Pancreas (tissue), 10 donors: ENCODE measurements at regions not wholly inside any gene's neighbourhood (a gene's known extent, or its start where the extent isn't known, plus 50 kb on each side); places are given as distances from the start of the nearest gene placed in this dataset.
"Not testable (repeated sequence)": the region's sequence is repeated elsewhere in the genome, so short reads cannot be mapped to it uniquely, and the experiment has no call there.

ENCODE experiments used
- ATAC-seq, 4 donors: fragments of 200-7000 bp; cut with Tn5 transposase; one replicate each; pipeline versions ENCODE4 v1.8.0 to v1.9.1; 2020; ENCODE audit warnings: mild to moderate bottlenecking in 4 of 4, moderate library complexity in 4 of 4
- DNase-seq, 6 donors: peaks; one replicate each; pipeline ENCODE4 v3.0.0-alpha.2; 2020
- FAIRE-seq: peaks from 2 replicates; lab custom pipeline; 2012; peaks lifted over from hg19 to GRCh38; lab: Jason Lieb, UNC
- H3K27ac ChIP-seq, 4 donors: fragments of 200-600 bp; sonication (generic); 1 replicate in 3 of 4; 2 replicates in 1 of 4; pipeline versions ENCODE4 v1.5.0 to v1.8.0; 2020
- H3K27me3 ChIP-seq, 4 donors: fragments of 200-600 bp; one replicate each; pipeline ENCODE4 v1.8.0; 2021
- H3K36me3 ChIP-seq, 3 donors: fragments of 200-600 bp; sonication (generic) in 1 of 3; one replicate each; pipeline versions ENCODE4 v1.5.0 to v1.8.0; 2020 to 2021
- H3K4me1 ChIP-seq, 3 donors: fragments of 200-600 bp; one replicate each; pipeline ENCODE4 v1.8.0; 2021
- H3K4me3 ChIP-seq, 4 donors: fragments of 200-600 bp; sonication (generic) in 2 of 4; one replicate each; pipeline versions ENCODE4 v1.5.0 to v1.8.0; 2020 to 2021
- H3K9me3 ChIP-seq, 4 donors: fragments of 200-600 bp; one replicate each; pipeline ENCODE4 v1.8.0; 2021
- CTCF ChIP-seq, 4 donors: fragments of 200-600 bp; sonication (generic) in 3 of 4; IDR thresholded peaks; one replicate each; pipeline versions ENCODE4 v1.5.0 to v1.8.0; 2021; ENCODE audit warnings: antibody characterized with exemption in 4 of 4
- WGBS, 2 donors: extraction: QIAGEN DNeasy Blood & Tissue Kit; methylation state at CpG; one replicate each; pipeline ENCODE4 v1.1.7; 2013; 5-methylcytosine and 5-hydroxymethylcytosine counted together
- intact Hi-C, 3 donors: fragments of 100-400 bp; cut with DNase I; formaldehyde crosslinking; loops; one replicate each; pipeline versions ENCODE4 v1.11.1 to v1.14.2; 2022
- donor health status: healthy with polysubstance abuse.
- donor health status: DM: no; HTN: no; CAD: no; lungs with moderate emphysema.
- donor health status: DM: no; HTN: no; CAD: no.
- donor health status: control.
- donor health status: control.
- donor health status: Bipolar disorder and iron deficiency.
- donor health status: DM: yes; HTN: yes; CAD: no.
- donor health status: DM: no; HTN: no; CAD: no.
- donor health status: DM: no; HTN: no; CAD: no.
- donor health status: DM: yes; HTN: yes; CAD: no.

GRCh38 chr11:21988477-21988876 is 204.4 kb upstream of the ANO5 start:
- Histone ChIP-seq H3K9me3 (no peaks in the 10 kb centered on the region), H3K36me3 (no peaks in the 10 kb centered on the region), H3K27ac (no peak overlapping the region), H3K27me3 (no peaks in the 10 kb centered on the region), H3K4me3 (no peak overlapping the region), H3K4me1 (no peaks in the 10 kb centered on the region)
- intact Hi-C loops = no loop called here
- DNase-seq (no peak), ATAC-seq (no peak), FAIRE-seq (no peak)
- 69 to 80% methylated on average over 1 of the region's 1 CpG for WGBS, 2 donors
- no peak for TF ChIP-seq CTCF (IDR thresholded peaks at IDR 0.05)

DNA sequence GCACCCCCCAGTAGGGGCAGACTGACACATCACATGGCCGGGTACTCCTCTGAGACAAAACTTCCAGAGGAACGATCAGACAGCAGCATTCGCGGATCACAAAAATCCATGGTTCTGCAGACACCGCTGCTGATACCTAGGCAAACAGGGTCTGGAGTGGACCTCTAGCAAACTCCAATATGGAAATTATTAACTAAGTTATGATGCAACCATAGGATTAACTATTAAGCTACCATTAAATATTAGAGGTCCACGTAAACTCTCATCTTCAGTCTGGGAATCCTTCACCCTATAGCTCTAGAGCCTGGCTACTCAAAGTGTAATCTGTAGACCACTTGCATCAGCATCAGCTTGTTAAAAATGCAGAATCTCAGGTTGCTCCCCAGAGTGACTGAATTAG is 191.1 kb upstream of the ANO5 start:
- 87 to 91% methylated on average over 6 of the region's 6 CpGs for WGBS, 2 donors
- DNase-seq, FAIRE-seq, H3K27ac ChIP-seq, ATAC-seq, H3K4me3 ChIP-seq, H3K36me3 ChIP-seq, H3K4me1 ChIP-seq, intact Hi-C loops, H3K9me3 ChIP-seq, H3K27me3 ChIP-seq: not testable (repeated sequence)

- FAIRE-seq = no peak
Measured at GRCh38 chr11:22006901-22007300, 186.0 kb upstream of the ANO5 start.

DNA sequence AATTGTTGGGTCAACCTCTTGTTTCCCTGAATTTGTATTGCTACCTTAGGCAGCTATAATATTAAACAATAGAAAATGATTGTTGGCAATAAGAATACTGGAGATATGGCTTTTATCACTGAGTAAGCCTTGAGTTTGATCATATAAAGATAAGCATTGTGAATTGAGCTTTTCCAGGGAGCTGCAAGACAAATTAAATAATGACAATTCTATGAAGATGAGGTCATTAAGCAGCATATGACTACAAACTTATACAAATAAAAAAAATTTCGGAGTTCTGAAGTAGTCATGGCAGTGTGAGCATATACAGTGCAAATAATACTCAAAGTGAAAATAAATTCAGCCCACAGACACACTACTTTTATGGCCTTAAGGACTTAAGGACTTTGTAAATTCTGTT is 161.1 kb upstream of the ANO5 start:
- H3K9me3 ChIP-seq = no peaks in the 10 kb centered on the region
- H3K4me1 ChIP-seq = peaks cover 0 to 6% (median 0%) of the 10 kb centered on the region in 3 donors
- DNase-seq = no peak
- intact Hi-C loops = no loop called here
- no peaks in the 10 kb centered on the region for H3K27me3 ChIP-seq
- WGBS, 2 donors = 22 to 43% methylated on average over 1 of the region's 1 CpG
- no peak for ATAC-seq
- H3K36me3 ChIP-seq = no peaks in the 10 kb centered on the region
- no peak overlapping the region for H3K4me3 ChIP-seq
- TF ChIP-seq CTCF (IDR thresholded peaks at IDR 0.05) = no peak
- no peak overlapping the region for H3K27ac ChIP-seq
- no peak for FAIRE-seq

More at GRCh38 chr11:22006901-22007300, 186.0 kb upstream of the ANO5 start:
- no peaks in the 10 kb centered on the region for H3K27me3 ChIP-seq
- H3K4me1 ChIP-seq = no peaks in the 10 kb centered on the region
- H3K4me3 ChIP-seq = no peak overlapping the region
- intact Hi-C loops = no loop called here
- ATAC-seq = no peak
- H3K36me3 ChIP-seq = no peaks in the 10 kb centered on the region
- no peaks in the 10 kb centered on the region for H3K9me3 ChIP-seq
- no peak for TF ChIP-seq CTCF (IDR thresholded peaks at IDR 0.05)
- no peak for DNase-seq
- H3K27ac ChIP-seq = no peak overlapping the region

DNA sequence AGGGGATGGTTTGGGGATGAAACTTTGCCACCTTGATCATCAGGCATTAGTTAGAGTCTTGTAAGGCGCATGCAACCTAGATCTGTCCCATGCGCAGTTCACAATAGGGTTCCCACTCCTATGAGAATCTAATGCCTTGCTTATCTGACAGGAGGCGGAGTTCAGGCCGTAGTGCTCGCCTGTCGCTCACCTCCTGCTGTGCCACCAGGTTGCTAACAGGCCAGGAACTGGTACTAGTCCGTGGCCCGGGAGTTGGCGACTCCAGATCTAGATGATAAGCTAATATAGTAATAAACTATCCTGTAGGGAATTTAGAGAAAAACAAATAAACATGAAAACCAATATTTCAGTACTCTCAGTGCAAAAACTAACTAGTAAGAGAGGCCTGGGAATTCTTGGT is 155.4 kb upstream of the ANO5 start:
- DNase-seq (peak in 1 of 6 donors; percentile 35), FAIRE-seq (no peak)

More for the DNA sequence above, 155.4 kb upstream of the ANO5 start:
- intact Hi-C loops = no loop called here
- Histone ChIP-seq H3K27me3 (no peaks in the 10 kb centered on the region), H3K27ac (no peak overlapping the region), H3K36me3 (no peaks in the 10 kb centered on the region), H3K4me1 (peaks cover 0 to 8% (median 0%) of the 10 kb centered on the region in 3 donors), H3K9me3 (no peaks in the 10 kb centered on the region), H3K4me3 (no peak overlapping the region)
- no peak for TF ChIP-seq CTCF (IDR thresholded peaks at IDR 0.05)
- WGBS, 2 donors = 87 to 89% methylated on average over 9 of the region's 9 CpGs
- no peak for ATAC-seq
